Progenitor cell of endocrine pancreas (in vitro differentiated cells): ENCODE measurements at regions not wholly inside any gene's neighbourhood (a gene's known extent, or its start where the extent isn't known, plus 50 kb on each side); places are given as distances from the start of the nearest gene placed in this dataset.

Source experiments
- DNase-seq: peaks from one replicate; pipeline ENCODE4 v3.0.0; 2021; ENCODE audit warnings: low spot score; ENCODE audit not compliant: unreplicated experiment
- H3K27ac Mint-ChIP-seq: 2 replicates; pipeline ENCODE4 v1.8.0; 2021; ENCODE audit warnings: mild to moderate bottlenecking, moderate library complexity, mixed read lengths
- H3K27me3 Mint-ChIP-seq: 2 replicates; pipeline ENCODE4 v1.8.0; 2021; ENCODE audit warnings: mixed read lengths
- H3K36me3 Mint-ChIP-seq: 2 replicates; pipeline ENCODE4 v1.8.0; 2022; ENCODE audit warnings: mixed read lengths; ENCODE audit not compliant: insufficient read depth
- H3K4me1 Mint-ChIP-seq: 2 replicates; pipeline ENCODE4 v1.8.0; 2021; ENCODE audit warnings: low read depth, mixed read lengths
- H3K4me3 Mint-ChIP-seq: 2 replicates; pipeline ENCODE4 v1.8.0; 2021; ENCODE audit warnings: low read depth, mild to moderate bottlenecking, moderate library complexity, mixed read lengths
- H3K9me3 Mint-ChIP-seq: 2 replicates; pipeline ENCODE4 v1.8.0; 2021; ENCODE audit warnings: low read depth, mixed read lengths
- CTCF ChIP-seq: fragments of 200-600 bp; sonication (generic); IDR thresholded peaks from one replicate; pipeline ENCODE4 v1.5.0; 2021; ENCODE audit warnings: antibody characterized with exemption, mild to moderate bottlenecking; ENCODE audit not compliant: unreplicated experiment

GRCh38 chr7:91549878-91550277, 285.6 kb downstream of the FZD1 start:
- Mint-ChIP-seq H3K9me3 (no peaks in the 10 kb centered on the region), H3K4me3 (no peak overlapping the region), H3K36me3 (no peaks in the 10 kb centered on the region), H3K27me3 (no peaks in the 10 kb centered on the region), H3K27ac (no peak overlapping the region), H3K4me1 (peaks cover 11% of the 10 kb centered on the region)
- no peak for TF ChIP-seq CTCF
- DNase-seq: no peak

GRCh38 chr7:91550931-91551330, 286.7 kb downstream of the FZD1 start:
- Mint-ChIP-seq H3K36me3 (no peaks in the 10 kb centered on the region), H3K4me1 (peaks cover 17% of the 10 kb centered on the region), H3K27me3 (no peaks in the 10 kb centered on the region), H3K4me3 (no peak overlapping the region), H3K9me3 (no peaks in the 10 kb centered on the region), H3K27ac (no peak overlapping the region)
- no peak for DNase-seq
- no peak for TF ChIP-seq CTCF

- no peak for DNase-seq
- Mint-ChIP-seq H3K9me3 (no peaks in the 10 kb centered on the region), H3K27ac (no peak overlapping the region), H3K27me3 (no peaks in the 10 kb centered on the region), H3K4me3 (no peak overlapping the region), H3K36me3 (no peaks in the 10 kb centered on the region), H3K4me1 (peaks cover 17% of the 10 kb centered on the region)
- TF ChIP-seq CTCF: no peak
Observed at GRCh38 chr7:91551377-91552175, 287.3 kb downstream of the FZD1 start.

- no peak for DNase-seq
- H3K27me3 Mint-ChIP-seq: no peaks in the 10 kb centered on the region
- no peaks in the 10 kb centered on the region for H3K9me3 Mint-ChIP-seq
- H3K4me3 Mint-ChIP-seq: no peak overlapping the region
- H3K36me3 Mint-ChIP-seq: no peaks in the 10 kb centered on the region
- H3K4me1 Mint-ChIP-seq: peaks cover 17% of the 10 kb centered on the region
- no peak overlapping the region for H3K27ac Mint-ChIP-seq
- TF ChIP-seq CTCF: no peak
Observed at GRCh38 chr7:91553410-91553895, 289.2 kb downstream of the FZD1 start.

GRCh38 chr7:91554883-91555282, 290.6 kb downstream of the FZD1 start:
- peaks cover 24% of the 10 kb centered on the region for H3K4me1 Mint-ChIP-seq
- no peak for DNase-seq

More at GRCh38 chr7:91554883-91555282, 290.6 kb downstream of the FZD1 start:
- H3K4me3 Mint-ChIP-seq: no peak overlapping the region
- no peaks in the 10 kb centered on the region for H3K27me3 Mint-ChIP-seq
- no peaks in the 10 kb centered on the region for H3K36me3 Mint-ChIP-seq
- TF ChIP-seq CTCF: no peak
- peak overlapping the region; percentile 76 for H3K27ac Mint-ChIP-seq
- H3K9me3 Mint-ChIP-seq: no peaks in the 10 kb centered on the region
